NCI-H82 treated with DMSO at 0.1 percent for 48 hours (cell line): ENCODE measurements at regions not wholly inside any gene's neighbourhood (a gene's known extent, or its start where the extent isn't known, plus 50 kb on each side); places are given as distances from the start of the nearest gene placed in this dataset.
"Not testable (repeated sequence)": the region's sequence is repeated elsewhere in the genome, so short reads cannot be mapped to it uniquely, and the experiment has no call there.

ENCODE experiments used
- DNase-seq: peaks from one replicate; lab custom pipeline; 2025; ENCODE audit not compliant: unreplicated experiment; lab: John Stamatoyannopoulos, UW

- DNase-seq = no peak
Observed at GRCh38 chr11:134949121-134950090, 537.4 kb upstream of the B3GAT1 start.

GRCh38 chr11:134947556-134947955, 535.5 kb upstream of the B3GAT1 start:
- DNase-seq = no peak

DNA sequence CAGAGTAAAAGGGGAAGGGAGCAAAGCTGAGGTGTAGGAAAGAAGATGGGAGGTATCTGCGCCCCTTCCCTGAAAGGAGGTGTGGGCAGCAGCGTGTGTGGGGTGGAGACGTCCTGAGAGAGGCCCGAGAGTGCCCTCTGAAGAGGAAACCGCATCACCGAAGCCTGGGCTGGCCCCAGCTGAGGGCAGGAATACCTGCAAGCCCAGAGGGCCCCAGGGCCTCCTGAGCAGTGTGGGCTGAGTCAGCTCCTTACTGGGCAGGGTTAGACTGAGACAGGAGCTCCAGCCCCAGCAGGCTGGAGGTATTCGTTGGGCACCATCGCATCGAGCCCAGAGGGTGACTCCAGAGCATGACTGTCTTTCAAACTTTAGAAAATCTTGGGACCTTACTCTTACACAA, 534.0 kb upstream of the B3GAT1 start:
- no peak for DNase-seq

GRCh38 chr11:134944986-134945385, 532.9 kb upstream of the B3GAT1 start:
- no peak for DNase-seq

DNA sequence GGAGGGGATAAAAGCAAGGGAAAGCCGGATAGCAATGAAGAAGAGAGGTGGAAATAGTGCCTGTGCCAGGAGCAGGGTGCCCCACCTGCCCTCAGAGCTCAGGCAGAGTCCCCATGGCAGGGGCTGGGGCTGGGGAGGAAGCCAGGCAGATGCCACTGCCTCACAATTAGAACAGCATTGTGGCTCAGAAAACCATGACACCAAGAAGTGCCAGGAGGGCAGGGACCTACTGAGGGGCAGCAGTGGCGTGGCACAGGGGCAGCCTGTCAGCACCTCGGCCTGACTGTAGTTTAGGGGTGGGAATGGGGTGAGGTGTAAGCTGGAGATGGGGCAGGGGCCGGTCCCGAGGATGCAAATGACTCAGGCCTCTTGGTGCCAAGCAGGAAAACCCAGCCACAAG, 532.1 kb upstream of the B3GAT1 start:
- DNase-seq = no peak

DNA sequence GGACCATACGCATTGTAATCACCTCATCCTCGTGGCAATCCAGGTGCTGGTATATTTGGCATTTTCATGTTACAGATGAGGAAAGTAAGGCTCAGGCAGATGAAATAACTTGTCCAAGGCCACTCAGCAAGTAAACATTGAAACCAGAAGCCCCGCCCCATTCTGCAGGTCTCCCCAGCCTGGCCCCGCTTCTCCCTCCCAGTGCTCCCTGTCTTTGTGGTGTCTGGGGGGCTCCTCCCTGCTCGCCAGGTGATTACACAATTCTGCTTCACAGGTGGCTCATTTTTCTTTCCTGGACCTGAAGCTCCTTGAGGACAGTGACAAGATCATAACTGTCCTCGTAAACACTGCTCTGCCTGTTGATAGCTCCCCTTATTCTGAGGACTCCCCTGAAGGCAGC, 531.5 kb upstream of the B3GAT1 start:
- no peak for DNase-seq

GRCh38 chr11:134942681-134943080, 530.6 kb upstream of the B3GAT1 start:
- no peak for DNase-seq

GRCh38 chr11:134941936-134942600, 530.0 kb upstream of the B3GAT1 start:
- not testable (repeated sequence) for DNase-seq

- no peak for DNase-seq
Observed at GRCh38 chr11:134941326-134941725, 529.3 kb upstream of the B3GAT1 start.

GRCh38 chr11:134940441-134941126, 528.5 kb upstream of the B3GAT1 start:
- no peak for DNase-seq

- no peak for DNase-seq
Observed at GRCh38 chr11:134939905-134940304, 527.9 kb upstream of the B3GAT1 start.

GRCh38 chr11:134939031-134939430, 527.0 kb upstream of the B3GAT1 start:
- DNase-seq = no peak

DNA sequence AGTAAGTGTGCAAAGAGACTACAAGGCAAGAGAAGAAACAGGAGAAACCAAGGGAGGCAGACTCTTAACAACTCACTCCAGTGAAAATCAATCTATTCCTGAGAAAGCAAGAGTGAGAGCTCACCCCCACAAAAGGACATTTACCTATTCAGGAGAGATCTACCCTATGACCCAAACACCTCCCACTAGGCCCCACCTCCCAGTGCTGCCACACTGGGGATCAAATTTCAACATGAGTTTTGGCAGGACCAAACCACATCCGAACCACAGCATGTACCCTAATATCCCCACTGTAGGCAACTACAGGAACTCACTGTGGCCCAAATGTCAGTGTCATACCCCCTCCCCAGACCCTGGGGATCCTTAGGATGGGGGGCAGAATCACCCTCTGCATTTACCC, 526.2 kb upstream of the B3GAT1 start:
- DNase-seq = no peak

DNA sequence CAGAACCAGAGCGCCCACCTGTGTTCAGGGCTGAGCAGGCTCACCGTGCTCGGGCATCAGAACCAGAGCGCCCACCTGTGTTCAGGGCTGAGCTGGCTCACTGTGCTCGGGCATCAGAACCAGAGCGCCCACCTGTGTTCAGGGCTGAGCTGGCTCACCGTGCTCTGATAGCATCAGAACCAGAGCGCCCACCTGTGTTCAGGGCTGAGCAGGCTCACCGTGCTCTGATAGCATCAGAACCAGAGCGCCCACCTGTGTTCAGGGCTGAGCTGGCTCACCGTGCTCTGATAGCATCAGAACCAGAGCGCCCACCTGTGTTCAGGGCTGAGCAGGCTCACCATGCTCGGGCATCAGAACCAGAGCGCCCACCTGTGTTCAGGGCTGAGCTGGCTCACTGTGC, 525.2 kb upstream of the B3GAT1 start:
- DNase-seq = not testable (repeated sequence)

DNA sequence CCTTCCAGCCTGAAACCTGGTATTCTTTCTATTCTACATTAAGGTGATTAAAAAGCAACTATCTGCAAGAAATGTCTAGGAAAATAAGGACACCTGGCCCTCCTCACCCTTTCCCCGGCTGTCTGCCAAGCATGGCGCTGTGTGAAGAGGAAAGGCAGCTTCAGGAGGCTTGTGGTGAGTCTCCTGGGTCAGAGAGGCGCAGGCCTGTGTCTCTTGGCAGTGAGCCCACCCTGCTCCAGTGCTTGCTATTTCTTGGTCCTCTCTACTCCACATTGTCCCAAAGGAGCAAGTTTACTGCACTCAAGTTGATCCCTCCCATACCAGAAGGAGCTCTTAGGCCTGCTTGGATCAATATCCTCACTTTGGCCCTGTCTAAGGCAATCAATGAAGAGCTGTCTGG, 520.7 kb upstream of the B3GAT1 start:
- no peak for DNase-seq

DNA sequence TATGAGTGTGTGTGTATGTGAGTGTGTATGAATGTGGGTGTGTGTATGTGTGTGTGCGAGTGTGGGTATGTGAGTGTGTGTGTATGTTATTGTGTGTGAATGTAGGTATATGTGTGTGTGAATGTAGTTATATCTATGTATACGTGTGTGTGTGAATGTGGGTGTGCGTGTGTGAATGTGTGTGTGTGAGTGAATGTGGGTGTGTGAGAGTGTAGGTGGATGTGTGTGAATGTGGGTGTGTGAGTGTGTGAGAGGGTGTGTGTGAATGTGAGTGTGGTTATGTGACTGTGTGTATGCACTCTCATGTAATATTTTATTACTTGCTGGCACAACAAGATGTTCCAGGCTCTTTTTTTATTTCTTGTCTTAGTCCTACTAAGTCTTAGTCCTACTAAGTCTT, 513.4 kb upstream of the B3GAT1 start:
- no peak for DNase-seq

GRCh38 chr11:134923441-134923840, 511.4 kb upstream of the B3GAT1 start:
- DNase-seq = no peak

- no peak for DNase-seq
Observed at GRCh38 chr11:134921938-134922337, 509.9 kb upstream of the B3GAT1 start.

DNA sequence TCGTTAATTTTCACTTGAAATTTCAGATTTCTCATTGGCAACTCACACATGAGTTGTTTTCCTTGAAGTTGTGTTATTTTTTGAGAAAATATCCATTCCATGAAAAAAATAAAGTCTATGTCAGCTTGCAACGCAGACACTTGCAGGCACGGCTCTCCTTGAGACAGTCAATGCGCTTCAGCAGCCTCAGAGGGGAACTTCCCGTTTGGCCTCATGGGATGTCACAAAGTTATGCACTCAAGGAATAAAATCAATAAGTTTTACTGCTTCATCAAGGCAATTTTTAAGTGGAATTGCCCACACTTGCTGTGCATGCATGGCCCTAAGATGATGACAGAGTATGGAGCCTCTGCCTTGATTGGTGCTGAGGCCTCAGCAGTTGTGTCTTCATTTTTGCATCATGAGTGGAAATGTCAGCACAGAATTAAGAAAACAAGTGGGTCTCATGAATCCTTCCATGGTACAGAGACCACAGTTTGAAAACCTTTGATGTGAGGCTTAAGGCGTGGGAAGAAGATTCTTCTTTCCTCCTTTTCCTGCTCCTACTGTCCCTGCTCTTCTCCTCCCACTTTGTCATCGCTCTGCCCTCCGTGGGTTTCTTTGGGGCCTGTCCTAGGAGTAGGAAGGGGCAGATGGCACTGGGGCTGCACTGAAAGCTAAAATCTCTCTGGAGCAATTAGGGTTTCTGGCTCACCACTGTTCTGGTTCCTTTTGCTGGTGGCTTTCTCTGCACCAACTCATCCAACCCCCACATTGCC, 509.0 kb upstream of the B3GAT1 start:
- no peak for DNase-seq

GRCh38 chr11:134916421-134917213, 504.6 kb upstream of the B3GAT1 start:
- no peak for DNase-seq
